Liver (tissue), 7 donors: ENCODE measurements at regions not wholly inside any gene's neighbourhood (a gene's known extent, or its start where the extent isn't known, plus 50 kb on each side); places are given as distances from the start of the nearest gene placed in this dataset.

Experiments used
- DNase-seq: peaks from one replicate; pipeline ENCODE4 v3.0.0-alpha.2; 2017; ENCODE audit warnings: low spot score
- H3K27ac ChIP-seq, 2 donors: one replicate each; pipeline ENCODE4 v1.7.0; 2013; ENCODE audit warnings: inconsistent platforms in 2 of 2, low read length in 2 of 2, control low read depth in 1 of 2, low read depth in 1 of 2, mild to moderate bottlenecking in 1 of 2
- H3K27me3 ChIP-seq, 4 donors: one replicate each; pipeline versions ENCODE4 v1.6.1 to v1.7.0; 2013; ENCODE audit warnings: low read length in 3 of 4, inconsistent platforms in 1 of 4, mild to moderate bottlenecking in 1 of 4, moderate library complexity in 1 of 4; ENCODE audit not compliant: control insufficient read depth in 4 of 4, insufficient read depth in 4 of 4
- H3K36me3 ChIP-seq, 4 donors: one replicate each; pipeline versions ENCODE4 v1.6.1 to v1.7.0; 2013; ENCODE audit warnings: low read length in 3 of 4, mild to moderate bottlenecking in 3 of 4, low read depth in 1 of 4, moderate library complexity in 1 of 4; ENCODE audit not compliant: control insufficient read depth in 4 of 4, insufficient read depth in 3 of 4
- H3K4me1 ChIP-seq, 4 donors: one replicate each; pipeline versions ENCODE4 v1.6.1 to v1.7.0; 2013; ENCODE audit warnings: low read length in 3 of 4, mild to moderate bottlenecking in 3 of 4, moderate library complexity in 1 of 4; ENCODE audit not compliant: control insufficient read depth in 4 of 4, insufficient read depth in 4 of 4
- H3K4me3 ChIP-seq, 3 donors: one replicate each; pipeline versions ENCODE4 v1.6.1 to v1.7.0; 2013; ENCODE audit warnings: low read length in 3 of 3, control low read depth in 1 of 3, low read depth in 1 of 3, mild to moderate bottlenecking in 1 of 3
- H3K9ac ChIP-seq, 2 donors: one replicate each; pipeline ENCODE4 v1.7.0; 2013; ENCODE audit warnings: low read length in 2 of 2, mild to moderate bottlenecking in 2 of 2, moderate library complexity in 2 of 2, control low read depth in 1 of 2, low read depth in 1 of 2
- H3K9me3 ChIP-seq, 4 donors: one replicate each; pipeline versions ENCODE4 v1.6.1 to v1.7.0; 2013; ENCODE audit warnings: low read length in 3 of 4; ENCODE audit not compliant: control insufficient read depth in 4 of 4
- EGR1 ChIP-seq, 2 donors: IDR thresholded peaks; 2 replicates each; pipeline ENCODE4 v1.6.1; 2016 to 2018; ENCODE audit warnings: antibody characterized with exemption in 2 of 2, low read depth in 2 of 2
- FOXA1 ChIP-seq: IDR thresholded peaks from 2 replicates; pipeline ENCODE4 v1.6.1; 2016; ENCODE audit warnings: antibody characterized with exemption
- FOXA2 ChIP-seq: IDR thresholded peaks from 2 replicates; pipeline ENCODE4 v1.6.1; 2016; ENCODE audit warnings: antibody characterized with exemption
- GABPA ChIP-seq, 2 donors: IDR thresholded peaks in 1 of 2; conservative IDR thresholded peaks in 1 of 2; 2 replicates each; pipeline ENCODE4 v1.6.1; 2016; ENCODE audit warnings: antibody characterized with exemption in 2 of 2, mild to moderate bottlenecking in 1 of 2, moderate library complexity in 1 of 2
- HNF4A ChIP-seq, 2 donors: conservative IDR thresholded peaks; 2 replicates each; pipeline ENCODE4 v1.6.1; 2016; ENCODE audit warnings: antibody characterized with exemption in 2 of 2, mild to moderate bottlenecking in 2 of 2
- HNF4G ChIP-seq: IDR thresholded peaks from 2 replicates; pipeline ENCODE4 v1.6.1; 2016; ENCODE audit warnings: antibody characterized with exemption
- JUND ChIP-seq, 2 donors: IDR thresholded peaks; 2 replicates each; pipeline ENCODE4 v1.6.1; 2016; ENCODE audit warnings: antibody characterized with exemption in 2 of 2
- NR2F2 ChIP-seq: IDR thresholded peaks from 2 replicates; pipeline ENCODE4 v1.6.1; 2016; ENCODE audit warnings: antibody characterized with exemption
- RAD21 ChIP-seq, 2 donors: IDR thresholded peaks; 2 replicates each; pipeline ENCODE4 v1.6.1; 2016; ENCODE audit warnings: antibody characterized with exemption in 2 of 2, mild to moderate bottlenecking in 2 of 2
- RXRA ChIP-seq, 2 donors: IDR thresholded peaks; 2 replicates each; pipeline ENCODE4 v1.6.1; 2017 to 2018; ENCODE audit warnings: antibody characterized with exemption in 2 of 2, mild to moderate bottlenecking in 1 of 2
- SP1 ChIP-seq: IDR thresholded peaks from 2 replicates; pipeline ENCODE4 v1.6.1; 2018; ENCODE audit warnings: antibody characterized with exemption, mild to moderate bottlenecking
- TAF1 ChIP-seq: conservative IDR thresholded peaks from 2 replicates; pipeline ENCODE4 v1.6.1; 2016; ENCODE audit warnings: antibody characterized with exemption, mild to moderate bottlenecking
- YY1 ChIP-seq: IDR thresholded peaks from 2 replicates; pipeline ENCODE4 v1.6.1; 2016; ENCODE audit warnings: antibody characterized with exemption, mild to moderate bottlenecking
- WGBS: extraction: QIAGEN DNeasy Blood & Tissue Kit; methylation state at CpG from one replicate; pipeline ENCODE4 v1.1.7; 2013; 5-methylcytosine and 5-hydroxymethylcytosine counted together
- TF ChIP-seq, protein P1 (sequence below): IDR thresholded peaks from 2 replicates; pipeline ENCODE4 v1.6.1; 2016; ENCODE audit warnings: antibody characterized with exemption
- TF ChIP-seq, protein P2 (sequence below): IDR thresholded peaks from 2 replicates; pipeline ENCODE4 v1.6.1; 2016; ENCODE audit warnings: antibody characterized with exemption
- TF ChIP-seq, protein P3 (sequence below): IDR thresholded peaks from 2 replicates; pipeline ENCODE4 v1.6.1; 2016; ENCODE audit warnings: antibody characterized with exemption
- donor health status: healthy.
- donor health status: healthy.
- donor health status: healthy.
- donor health status: healthy.

DNA sequence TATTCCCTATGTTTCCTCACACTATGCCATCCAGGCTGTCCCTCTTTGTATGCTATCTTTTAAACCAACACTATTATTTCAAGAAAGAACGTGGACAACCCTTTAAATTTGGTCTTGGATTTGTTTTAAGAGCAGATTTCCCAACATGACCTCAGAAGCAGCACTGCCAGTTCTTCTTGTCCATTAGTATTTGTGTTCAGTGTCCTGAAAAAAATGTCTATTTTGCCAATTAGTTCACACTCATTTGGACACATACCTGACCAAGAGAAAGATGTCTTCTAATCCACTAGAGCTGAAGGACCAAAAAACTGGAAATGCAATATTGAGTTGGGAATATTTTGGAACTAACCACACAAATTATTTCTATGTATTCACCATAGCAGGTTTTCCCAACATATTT is 223.2 kb upstream of the CNKSR2 start (continued):
- TF ChIP-seq EGR1 (IDR thresholded peaks at IDR 0.05; ENCODE audit: low read depth in 2 of 2) (no peak), YY1 (no peak), SP1 (no peak), GABPA (IDR thresholded peaks at IDR 0.05 in 1 of 2, conservative IDR thresholded peaks at IDR 0.05 in 1 of 2) (no peak), FOXA2 (no peak), RAD21 (IDR thresholded peaks at IDR 0.05) (no peak), HNF4G (no peak), JUND (IDR thresholded peaks at IDR 0.05) (no peak)
- TF ChIP-seq, protein P1, sequence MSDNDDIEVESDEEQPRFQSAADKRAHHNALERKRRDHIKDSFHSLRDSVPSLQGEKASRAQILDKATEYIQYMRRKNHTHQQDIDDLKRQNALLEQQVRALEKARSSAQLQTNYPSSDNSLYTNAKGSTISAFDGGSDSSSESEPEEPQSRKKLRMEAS = no peak
- TF ChIP-seq, protein P2, sequence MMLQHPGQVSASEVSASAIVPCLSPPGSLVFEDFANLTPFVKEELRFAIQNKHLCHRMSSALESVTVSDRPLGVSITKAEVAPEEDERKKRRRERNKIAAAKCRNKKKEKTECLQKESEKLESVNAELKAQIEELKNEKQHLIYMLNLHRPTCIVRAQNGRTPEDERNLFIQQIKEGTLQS = no peak

DNA sequence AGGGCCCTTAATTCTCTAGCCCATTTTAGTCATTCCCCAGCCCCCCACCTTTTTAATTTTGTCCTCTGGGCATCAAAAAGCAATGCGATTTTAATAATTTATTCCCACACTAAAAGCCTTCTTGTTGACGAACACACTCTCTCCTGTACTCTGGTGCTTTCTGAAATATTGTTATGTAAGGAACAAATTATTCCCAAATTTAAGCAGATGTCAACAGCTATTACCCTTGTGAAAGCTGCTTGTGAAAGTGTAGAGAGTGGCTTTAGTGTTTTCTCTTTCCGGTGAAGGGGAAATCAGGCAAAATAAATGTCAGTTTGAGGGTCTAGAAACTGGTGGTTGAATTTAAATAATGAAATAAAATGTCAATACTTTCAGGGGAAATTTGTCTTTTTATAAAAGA is 221.2 kb upstream of the CNKSR2 start:
- no peak overlapping the region for H3K4me3 ChIP-seq
- no peaks in the 10 kb centered on the region for H3K27me3 ChIP-seq
- H3K4me1 ChIP-seq = no peaks in the 10 kb centered on the region
- WGBS = 89% methylated on average over 3 of the region's 3 CpGs
- DNase-seq = no peak
- H3K9me3 ChIP-seq = no peaks in the 10 kb centered on the region
- TF ChIP-seq, protein P2 = no peak
- TF ChIP-seq, protein P1 = no peak
- TF ChIP-seq SP1 = no peak
- no peak for TF ChIP-seq RAD21 (IDR thresholded peaks at IDR 0.05)
- TF ChIP-seq YY1 = no peak
- no peak for TF ChIP-seq HNF4A (conservative IDR thresholded peaks at IDR 0.05)
- no peak for TF ChIP-seq FOXA2
- TF ChIP-seq TAF1 = no peak
- TF ChIP-seq, protein P3, sequence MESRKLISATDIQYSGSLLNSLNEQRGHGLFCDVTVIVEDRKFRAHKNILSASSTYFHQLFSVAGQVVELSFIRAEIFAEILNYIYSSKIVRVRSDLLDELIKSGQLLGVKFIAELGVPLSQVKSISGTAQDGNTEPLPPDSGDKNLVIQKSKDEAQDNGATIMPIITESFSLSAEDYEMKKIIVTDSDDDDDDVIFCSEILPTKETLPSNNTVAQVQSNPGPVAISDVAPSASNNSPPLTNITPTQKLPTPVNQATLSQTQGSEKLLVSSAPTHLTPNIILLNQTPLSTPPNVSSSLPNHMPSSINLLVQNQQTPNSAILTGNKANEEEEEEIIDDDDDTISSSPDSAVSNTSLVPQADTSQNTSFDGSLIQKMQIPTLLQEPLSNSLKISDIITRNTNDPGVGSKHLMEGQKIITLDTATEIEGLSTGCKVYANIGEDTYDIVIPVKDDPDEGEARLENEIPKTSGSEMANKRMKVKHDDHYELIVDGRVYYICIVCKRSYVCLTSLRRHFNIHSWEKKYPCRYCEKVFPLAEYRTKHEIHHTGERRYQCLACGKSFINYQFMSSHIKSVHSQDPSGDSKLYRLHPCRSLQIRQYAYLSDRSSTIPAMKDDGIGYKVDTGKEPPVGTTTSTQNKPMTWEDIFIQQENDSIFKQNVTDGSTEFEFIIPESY = no peak
- TF ChIP-seq NR2F2 = no peak
- no peak for TF ChIP-seq HNF4G
- no peak for TF ChIP-seq RXRA (IDR thresholded peaks at IDR 0.05)
- no peak for TF ChIP-seq FOXA1
- no peak for TF ChIP-seq GABPA (IDR thresholded peaks at IDR 0.05 in 1 of 2, conservative IDR thresholded peaks at IDR 0.05 in 1 of 2)
- no peak overlapping the region for H3K27ac ChIP-seq
- H3K36me3 ChIP-seq = no peaks in the 10 kb centered on the region
- no peak overlapping the region for H3K9ac ChIP-seq

DNA sequence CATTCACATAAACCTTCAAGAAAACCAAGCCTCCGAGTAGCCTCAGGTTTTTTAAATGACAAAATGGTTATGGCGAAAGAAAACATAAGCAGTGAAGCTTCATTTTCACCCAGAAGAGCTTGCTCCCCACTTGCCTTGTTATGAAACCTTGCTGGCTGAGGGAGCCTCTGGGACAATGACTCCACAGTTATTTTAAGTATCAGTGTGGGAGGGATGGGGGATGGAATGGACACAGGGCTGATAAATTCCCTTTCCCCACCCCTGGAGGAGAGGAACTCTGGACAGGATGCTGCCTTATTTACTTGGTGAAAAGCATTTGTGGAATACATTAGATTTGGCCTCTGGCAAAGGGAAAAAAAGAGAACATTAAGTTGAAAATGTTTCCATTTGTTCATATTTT is 220.7 kb upstream of the CNKSR2 start:
- no peaks in the 10 kb centered on the region for H3K9me3 ChIP-seq
- WGBS = 75% methylated on average over 2 of the region's 2 CpGs
- H3K27ac ChIP-seq = no peak overlapping the region
- no peak overlapping the region for H3K9ac ChIP-seq
- no peak for DNase-seq
- H3K27me3 ChIP-seq = no peaks in the 10 kb centered on the region
- H3K4me1 ChIP-seq = no peaks in the 10 kb centered on the region
- no peak for TF ChIP-seq GABPA (IDR thresholded peaks at IDR 0.05 in 1 of 2, conservative IDR thresholded peaks at IDR 0.05 in 1 of 2)
- peak in 1 of 2 donors; percentile 12 for TF ChIP-seq RXRA (IDR thresholded peaks at IDR 0.05)
- H3K4me3 ChIP-seq = no peak overlapping the region
- no peaks in the 10 kb centered on the region for H3K36me3 ChIP-seq
